Fibroblast of lung (primary cell): ENCODE measurements at regions not wholly inside any gene's neighbourhood (a gene's known extent, or its start where the extent isn't known, plus 50 kb on each side); places are given as distances from the start of the nearest gene placed in this dataset.

ENCODE experiments used
- DNase-seq, 2 donors: peaks; one replicate each; pipeline versions ENCODE4 v3.0.0 to v3.0.0-alpha.2; 2010; ENCODE audit warnings: low read depth in 2 of 2
- H2AFZ ChIP-seq: 2 replicates; pipeline ENCODE4 v1.5.1; 2012; ENCODE audit warnings: low read length, control low read depth, inconsistent platforms
- H3K27ac ChIP-seq: 2 replicates; pipeline ENCODE4 v1.5.1; 2011; ENCODE audit warnings: low read length, control low read depth; ENCODE audit not compliant: insufficient read depth
- H3K27me3 ChIP-seq: 2 replicates; pipeline ENCODE4 v1.5.1; 2011; ENCODE audit warnings: mild to moderate bottlenecking, low read length; ENCODE audit not compliant: control insufficient read depth, insufficient read depth
- H3K36me3 ChIP-seq: 2 replicates; pipeline ENCODE4 v1.5.1; 2011; ENCODE audit warnings: low read length; ENCODE audit not compliant: control insufficient read depth, insufficient read depth
- H3K4me1 ChIP-seq: 2 replicates; pipeline ENCODE4 v1.5.1; 2011; ENCODE audit warnings: low read length; ENCODE audit not compliant: control insufficient read depth, insufficient read depth; ENCODE audit errors: extremely low read depth
- H3K4me2 ChIP-seq: 2 replicates; pipeline ENCODE4 v1.5.1; 2011; ENCODE audit warnings: low read length, control low read depth; ENCODE audit not compliant: insufficient read depth; ENCODE audit errors: extremely low read depth
- H3K4me3 ChIP-seq, 4 experiments: fragments of 200-600 bp in 1 of 4; sonication (generic) in 1 of 4; replicated peaks in 1 of 4; 2 replicates each; pipeline ENCODE4 v1.5.1; 2011 to 2016; ENCODE audit warnings: low read length in 4 of 4, low read depth in 3 of 4, mild to moderate bottlenecking in 3 of 4, control low read depth in 2 of 4, inconsistent platforms in 1 of 4, mixed read lengths in 1 of 4; ENCODE audit not compliant: insufficient read depth in 1 of 4; ENCODE audit errors: control extremely low read depth in 1 of 4
- H3K79me2 ChIP-seq: 2 replicates; pipeline ENCODE4 v1.5.1; 2012; ENCODE audit warnings: mild to moderate bottlenecking, low read length, inconsistent platforms; ENCODE audit not compliant: control insufficient read depth, insufficient read depth
- H3K9ac ChIP-seq: 2 replicates; pipeline ENCODE4 v1.5.1; 2011; ENCODE audit warnings: mild to moderate bottlenecking, low read length, control low read depth; ENCODE audit not compliant: insufficient read depth
- H3K9me3 ChIP-seq: 2 replicates; pipeline ENCODE4 v1.5.1; 2012; ENCODE audit warnings: low read depth, low read length; ENCODE audit not compliant: control insufficient read depth, insufficient read depth
- H4K20me1 ChIP-seq: 2 replicates; pipeline ENCODE4 v1.5.1; 2011; ENCODE audit warnings: low read length; ENCODE audit not compliant: control insufficient read depth, insufficient read depth; ENCODE audit errors: extremely low read depth
- CTCF ChIP-seq, 2 donors: IDR thresholded peaks in 1 of 2; conservative IDR thresholded peaks in 1 of 2; 1 replicate in 1 of 2; 2 replicates in 1 of 2; pipeline ENCODE4 v1.5.1; 2011 to 2012; ENCODE audit warnings: low read length in 2 of 2, control low read depth in 1 of 2, inconsistent platforms in 1 of 2, low read depth in 1 of 2, mild to moderate bottlenecking in 1 of 2
- EZH2 ChIP-seq: IDR thresholded peaks from 2 replicates; pipeline ENCODE4 v1.5.1; 2012; ENCODE audit warnings: low read length, control low read depth, mild to moderate bottlenecking; ENCODE audit errors: missing control alignments

- no peaks in the 10 kb centered on the region for H3K79me2 ChIP-seq
- H3K9me3 ChIP-seq, result no peaks in the 10 kb centered on the region
- no peaks in the 10 kb centered on the region for H3K4me1 ChIP-seq
- H3K9ac ChIP-seq, result no peak overlapping the region
- DNase-seq, result no peak
- H3K4me3 ChIP-seq, result no peak overlapping the region
- H3K4me2 ChIP-seq, result no peak overlapping the region
- no peak for TF ChIP-seq CTCF (conservative IDR thresholded peaks at IDR 0.05 in 1 of 2, IDR thresholded peaks at IDR 0.05 in 1 of 2; ENCODE audit: low read depth in 1 of 2, low read length in 2 of 2)
- TF ChIP-seq EZH2, result no peak
- H3K27me3 ChIP-seq, result no peaks in the 10 kb centered on the region
- H2AFZ ChIP-seq, result no peak overlapping the region
- no peaks in the 10 kb centered on the region for H4K20me1 ChIP-seq
- H3K27ac ChIP-seq, result no peak overlapping the region
- no peaks in the 10 kb centered on the region for H3K36me3 ChIP-seq
Measured at GRCh38 chr3:103341078-103341606, 906.3 kb downstream of the ZPLD1 start.

DNA sequence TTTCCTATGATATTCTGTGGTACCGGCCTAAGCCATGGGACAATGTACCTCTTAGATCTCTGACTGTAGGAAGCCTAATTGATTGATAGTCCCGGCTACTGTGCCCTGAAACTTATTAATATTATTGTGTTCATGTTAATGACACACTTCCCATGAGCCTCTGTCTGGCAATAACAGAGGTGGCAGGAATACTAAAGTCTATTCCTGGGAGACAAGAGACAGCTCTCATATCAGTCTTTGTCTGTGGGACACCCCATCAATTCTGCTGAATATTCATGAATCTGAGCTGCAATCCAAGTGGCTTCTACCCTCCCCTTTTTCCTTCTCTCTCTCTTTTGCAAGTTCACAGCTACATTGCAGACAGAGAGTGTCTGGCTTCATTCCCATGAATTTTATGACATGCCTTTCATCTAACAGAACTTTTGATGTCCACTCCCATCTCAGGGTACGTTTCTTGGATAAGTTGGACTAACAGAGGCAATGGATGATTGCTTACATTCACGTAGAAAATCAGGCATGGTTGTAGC lies 907.5 kb downstream of the ZPLD1 start:
- Histone ChIP-seq H3K27ac (no peak overlapping the region), H3K9ac (no peak overlapping the region), H3K4me2 (no peak overlapping the region), H3K36me3 (no peaks in the 10 kb centered on the region), H3K4me3 (no peak overlapping the region), H3K27me3 (no peaks in the 10 kb centered on the region), H4K20me1 (no peaks in the 10 kb centered on the region), H3K4me1 (no peaks in the 10 kb centered on the region), H3K79me2 (no peaks in the 10 kb centered on the region), H3K9me3 (no peaks in the 10 kb centered on the region), H2AFZ (no peak overlapping the region)
- no peak for DNase-seq
- TF ChIP-seq CTCF (conservative IDR thresholded peaks at IDR 0.05 in 1 of 2, IDR thresholded peaks at IDR 0.05 in 1 of 2; ENCODE audit: low read depth in 1 of 2, low read length in 2 of 2) (no peak), EZH2 (no peak)

DNA sequence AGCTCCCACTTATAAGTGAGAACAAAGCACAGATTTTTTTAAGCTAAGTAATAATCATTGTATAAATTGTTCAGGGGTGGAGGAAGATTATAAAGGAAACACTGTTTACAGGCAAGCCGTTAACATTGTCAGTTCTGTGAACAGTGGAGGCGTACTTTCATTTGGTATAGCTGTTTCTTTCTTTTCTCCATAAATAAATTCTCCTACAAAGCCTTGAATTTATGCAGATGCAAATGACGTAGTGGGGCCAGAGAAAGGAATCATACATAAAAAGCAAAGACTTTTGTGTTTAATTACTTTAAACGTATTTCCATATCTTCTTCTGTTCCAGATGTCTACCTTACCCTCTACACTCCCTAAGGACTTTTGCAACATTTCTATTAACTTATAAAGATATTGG lies 914.9 kb downstream of the ZPLD1 start:
- no peaks in the 10 kb centered on the region for H4K20me1 ChIP-seq
- no peaks in the 10 kb centered on the region for H3K9me3 ChIP-seq
- H3K79me2 ChIP-seq, result no peaks in the 10 kb centered on the region
- H3K27ac ChIP-seq, result no peak overlapping the region
- no peak overlapping the region for H3K4me2 ChIP-seq
- TF ChIP-seq EZH2 (no peak), CTCF (conservative IDR thresholded peaks at IDR 0.05 in 1 of 2, IDR thresholded peaks at IDR 0.05 in 1 of 2; ENCODE audit: low read depth in 1 of 2, low read length in 2 of 2) (no peak)
- H3K9ac ChIP-seq, result no peak overlapping the region
- no peak overlapping the region for H2AFZ ChIP-seq
- no peaks in the 10 kb centered on the region for H3K27me3 ChIP-seq
- H3K4me3 ChIP-seq, result no peak overlapping the region
- DNase-seq, result no peak
- no peaks in the 10 kb centered on the region for H3K4me1 ChIP-seq
- H3K36me3 ChIP-seq, result no peaks in the 10 kb centered on the region
